HepG2 (cell line): ENCODE measurements at regions not wholly inside any gene's neighbourhood (a gene's known extent, or its start where the extent isn't known, plus 50 kb on each side); places are given as distances from the start of the nearest gene placed in this dataset.

ENCODE experiments used
- PHF8 ChIP-seq: sonication (generic); formaldehyde crosslinking; IDR thresholded peaks from 2 replicates; pipeline ENCODE4 v1.5.0; 2020; ENCODE audit warnings: missing genetic modification reagents
- RORA ChIP-seq: sonication (generic); formaldehyde crosslinking; IDR thresholded peaks from 2 replicates; pipeline ENCODE4 v1.5.0; 2020; ENCODE audit warnings: mild to moderate bottlenecking, missing genetic modification reagents, moderate library complexity
- TGIF2 ChIP-seq: IDR thresholded peaks from 2 replicates; pipeline ENCODE4 v1.6.1; 2016; ENCODE audit warnings: control low read depth, missing compliant biosample characterization
- ZFYVE20 ChIP-seq: sonication (generic); formaldehyde crosslinking; IDR thresholded peaks from 2 replicates; pipeline ENCODE4 v1.8.0; 2023; ENCODE audit warnings: low read depth, mild to moderate bottlenecking, moderate library complexity, missing genetic modification reagents, borderline replicate concordance
- ZKSCAN5 ChIP-seq: sonication (generic); formaldehyde crosslinking; IDR thresholded peaks from 2 replicates; pipeline ENCODE4 v1.5.1; 2020; ENCODE audit warnings: mild to moderate bottlenecking, missing genetic modification reagents
- ZNF468 ChIP-seq: sonication (generic); formaldehyde crosslinking; IDR thresholded peaks from 2 replicates; pipeline ENCODE4 v1.8.0; 2022; ENCODE audit warnings: mild to moderate bottlenecking, moderate library complexity, missing genetic modification reagents
- ZSCAN22 ChIP-seq: sonication (generic); formaldehyde crosslinking; IDR thresholded peaks from 2 replicates; pipeline ENCODE4 v1.4.0; 2020; ENCODE audit warnings: mild to moderate bottlenecking, missing genetic modification reagents
- TF ChIP-seq, protein P1 (sequence below): sonication (generic); formaldehyde crosslinking; conservative IDR thresholded peaks from 2 replicates; pipeline ENCODE4 v1.4.0; 2020; ENCODE audit warnings: missing genetic modification reagents
- TF ChIP-seq, protein P2 (sequence below): IDR thresholded peaks from 2 replicates; pipeline ENCODE4 v1.4.0; 2020; ENCODE audit warnings: mild to moderate bottlenecking, missing genetic modification reagents
- TF ChIP-seq, protein P3 (sequence below): sonication (generic); formaldehyde crosslinking; IDR thresholded peaks from 2 replicates; pipeline ENCODE4 v1.5.0; 2020; ENCODE audit warnings: missing genetic modification reagents
- TF ChIP-seq, protein P4 (sequence below): sonication (generic); formaldehyde crosslinking; IDR thresholded peaks from 2 replicates; pipeline ENCODE4 v1.4.0; 2020; ENCODE audit warnings: missing genetic modification reagents
- TF ChIP-seq, protein P5 (sequence below): sonication (generic); formaldehyde crosslinking; IDR thresholded peaks from 2 replicates; pipeline ENCODE4 v1.9.0; 2021; ENCODE audit warnings: missing genetic modification reagents, borderline replicate concordance
- TF ChIP-seq, protein P6 (sequence below): sonication (generic); formaldehyde crosslinking; IDR thresholded peaks from 2 replicates; pipeline ENCODE4 v1.9.0; 2022; ENCODE audit warnings: missing genetic modification reagents, mild to moderate bottlenecking, borderline replicate concordance

DNA sequence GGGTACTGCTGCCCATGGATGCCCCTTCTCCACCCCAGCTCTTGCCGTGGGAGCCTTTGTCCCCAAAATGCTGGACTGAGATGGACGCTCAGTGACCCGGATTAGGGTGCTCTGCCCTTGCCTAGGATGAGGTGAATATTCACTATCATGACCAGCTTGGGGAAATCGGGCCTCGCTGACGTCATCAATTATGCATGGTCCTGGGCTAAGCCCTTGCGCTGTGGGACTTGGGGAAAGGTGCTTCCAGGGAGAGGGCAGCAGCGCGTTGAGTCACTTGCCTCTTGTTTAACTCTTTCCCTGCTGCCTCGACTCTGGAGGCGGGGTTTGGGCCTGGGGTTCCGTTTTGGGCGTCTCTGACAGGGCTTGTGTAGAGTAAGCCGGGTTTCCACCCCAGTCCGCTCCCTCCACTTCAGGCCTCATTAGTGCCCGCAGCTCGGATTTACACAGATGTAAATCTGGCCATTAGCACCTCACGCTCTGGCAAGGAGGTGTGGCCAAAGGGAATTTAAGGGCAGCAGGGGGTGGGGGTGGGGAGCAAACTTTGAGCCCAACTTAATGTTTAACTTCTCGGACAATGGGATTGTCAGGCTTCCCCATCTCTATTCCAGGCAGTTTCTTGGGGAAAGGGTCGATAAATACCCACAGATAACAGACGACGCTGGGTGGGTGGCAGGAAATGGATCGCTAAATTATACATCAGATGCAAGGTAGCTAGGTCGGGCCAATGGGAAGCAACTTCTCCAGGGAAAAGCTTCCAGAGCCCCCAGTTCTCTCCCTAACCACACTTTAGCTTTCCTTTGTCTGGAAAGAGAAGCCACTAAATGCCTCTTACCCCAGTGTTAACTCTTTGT lies 51.3 kb upstream of the TCF7L2 start (continued):
- TF ChIP-seq, protein P1, sequence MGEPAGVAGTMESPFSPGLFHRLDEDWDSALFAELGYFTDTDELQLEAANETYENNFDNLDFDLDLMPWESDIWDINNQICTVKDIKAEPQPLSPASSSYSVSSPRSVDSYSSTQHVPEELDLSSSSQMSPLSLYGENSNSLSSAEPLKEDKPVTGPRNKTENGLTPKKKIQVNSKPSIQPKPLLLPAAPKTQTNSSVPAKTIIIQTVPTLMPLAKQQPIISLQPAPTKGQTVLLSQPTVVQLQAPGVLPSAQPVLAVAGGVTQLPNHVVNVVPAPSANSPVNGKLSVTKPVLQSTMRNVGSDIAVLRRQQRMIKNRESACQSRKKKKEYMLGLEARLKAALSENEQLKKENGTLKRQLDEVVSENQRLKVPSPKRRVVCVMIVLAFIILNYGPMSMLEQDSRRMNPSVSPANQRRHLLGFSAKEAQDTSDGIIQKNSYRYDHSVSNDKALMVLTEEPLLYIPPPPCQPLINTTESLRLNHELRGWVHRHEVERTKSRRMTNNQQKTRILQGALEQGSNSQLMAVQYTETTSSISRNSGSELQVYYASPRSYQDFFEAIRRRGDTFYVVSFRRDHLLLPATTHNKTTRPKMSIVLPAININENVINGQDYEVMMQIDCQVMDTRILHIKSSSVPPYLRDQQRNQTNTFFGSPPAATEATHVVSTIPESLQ (CRISPR knock-in tag): no peak
- TF ChIP-seq, protein P2, sequence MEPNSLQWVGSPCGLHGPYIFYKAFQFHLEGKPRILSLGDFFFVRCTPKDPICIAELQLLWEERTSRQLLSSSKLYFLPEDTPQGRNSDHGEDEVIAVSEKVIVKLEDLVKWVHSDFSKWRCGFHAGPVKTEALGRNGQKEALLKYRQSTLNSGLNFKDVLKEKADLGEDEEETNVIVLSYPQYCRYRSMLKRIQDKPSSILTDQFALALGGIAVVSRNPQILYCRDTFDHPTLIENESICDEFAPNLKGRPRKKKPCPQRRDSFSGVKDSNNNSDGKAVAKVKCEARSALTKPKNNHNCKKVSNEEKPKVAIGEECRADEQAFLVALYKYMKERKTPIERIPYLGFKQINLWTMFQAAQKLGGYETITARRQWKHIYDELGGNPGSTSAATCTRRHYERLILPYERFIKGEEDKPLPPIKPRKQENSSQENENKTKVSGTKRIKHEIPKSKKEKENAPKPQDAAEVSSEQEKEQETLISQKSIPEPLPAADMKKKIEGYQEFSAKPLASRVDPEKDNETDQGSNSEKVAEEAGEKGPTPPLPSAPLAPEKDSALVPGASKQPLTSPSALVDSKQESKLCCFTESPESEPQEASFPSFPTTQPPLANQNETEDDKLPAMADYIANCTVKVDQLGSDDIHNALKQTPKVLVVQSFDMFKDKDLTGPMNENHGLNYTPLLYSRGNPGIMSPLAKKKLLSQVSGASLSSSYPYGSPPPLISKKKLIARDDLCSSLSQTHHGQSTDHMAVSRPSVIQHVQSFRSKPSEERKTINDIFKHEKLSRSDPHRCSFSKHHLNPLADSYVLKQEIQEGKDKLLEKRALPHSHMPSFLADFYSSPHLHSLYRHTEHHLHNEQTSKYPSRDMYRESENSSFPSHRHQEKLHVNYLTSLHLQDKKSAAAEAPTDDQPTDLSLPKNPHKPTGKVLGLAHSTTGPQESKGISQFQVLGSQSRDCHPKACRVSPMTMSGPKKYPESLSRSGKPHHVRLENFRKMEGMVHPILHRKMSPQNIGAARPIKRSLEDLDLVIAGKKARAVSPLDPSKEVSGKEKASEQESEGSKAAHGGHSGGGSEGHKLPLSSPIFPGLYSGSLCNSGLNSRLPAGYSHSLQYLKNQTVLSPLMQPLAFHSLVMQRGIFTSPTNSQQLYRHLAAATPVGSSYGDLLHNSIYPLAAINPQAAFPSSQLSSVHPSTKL: peak; percentile 62
- TF ChIP-seq, protein P3, sequence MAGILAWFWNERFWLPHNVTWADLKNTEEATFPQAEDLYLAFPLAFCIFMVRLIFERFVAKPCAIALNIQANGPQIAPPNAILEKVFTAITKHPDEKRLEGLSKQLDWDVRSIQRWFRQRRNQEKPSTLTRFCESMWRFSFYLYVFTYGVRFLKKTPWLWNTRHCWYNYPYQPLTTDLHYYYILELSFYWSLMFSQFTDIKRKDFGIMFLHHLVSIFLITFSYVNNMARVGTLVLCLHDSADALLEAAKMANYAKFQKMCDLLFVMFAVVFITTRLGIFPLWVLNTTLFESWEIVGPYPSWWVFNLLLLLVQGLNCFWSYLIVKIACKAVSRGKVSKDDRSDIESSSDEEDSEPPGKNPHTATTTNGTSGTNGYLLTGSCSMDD (CRISPR knock-in tag): no peak
- TF ChIP-seq ZSCAN22 (CRISPR knock-in tag) (no peak), ZNF468 (CRISPR knock-in tag) (no peak), PHF8 (peak; percentile 48), TGIF2 (CRISPR knock-in tag) (no peak), RORA (CRISPR knock-in tag) (no peak), ZFYVE20 (CRISPR knock-in tag) (no peak), ZKSCAN5 (CRISPR knock-in tag) (no peak)
- TF ChIP-seq, protein P4, sequence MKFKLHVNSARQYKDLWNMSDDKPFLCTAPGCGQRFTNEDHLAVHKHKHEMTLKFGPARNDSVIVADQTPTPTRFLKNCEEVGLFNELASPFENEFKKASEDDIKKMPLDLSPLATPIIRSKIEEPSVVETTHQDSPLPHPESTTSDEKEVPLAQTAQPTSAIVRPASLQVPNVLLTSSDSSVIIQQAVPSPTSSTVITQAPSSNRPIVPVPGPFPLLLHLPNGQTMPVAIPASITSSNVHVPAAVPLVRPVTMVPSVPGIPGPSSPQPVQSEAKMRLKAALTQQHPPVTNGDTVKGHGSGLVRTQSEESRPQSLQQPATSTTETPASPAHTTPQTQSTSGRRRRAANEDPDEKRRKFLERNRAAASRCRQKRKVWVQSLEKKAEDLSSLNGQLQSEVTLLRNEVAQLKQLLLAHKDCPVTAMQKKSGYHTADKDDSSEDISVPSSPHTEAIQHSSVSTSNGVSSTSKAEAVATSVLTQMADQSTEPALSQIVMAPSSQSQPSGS (CRISPR knock-in tag): peak; percentile 94
- TF ChIP-seq, protein P5, sequence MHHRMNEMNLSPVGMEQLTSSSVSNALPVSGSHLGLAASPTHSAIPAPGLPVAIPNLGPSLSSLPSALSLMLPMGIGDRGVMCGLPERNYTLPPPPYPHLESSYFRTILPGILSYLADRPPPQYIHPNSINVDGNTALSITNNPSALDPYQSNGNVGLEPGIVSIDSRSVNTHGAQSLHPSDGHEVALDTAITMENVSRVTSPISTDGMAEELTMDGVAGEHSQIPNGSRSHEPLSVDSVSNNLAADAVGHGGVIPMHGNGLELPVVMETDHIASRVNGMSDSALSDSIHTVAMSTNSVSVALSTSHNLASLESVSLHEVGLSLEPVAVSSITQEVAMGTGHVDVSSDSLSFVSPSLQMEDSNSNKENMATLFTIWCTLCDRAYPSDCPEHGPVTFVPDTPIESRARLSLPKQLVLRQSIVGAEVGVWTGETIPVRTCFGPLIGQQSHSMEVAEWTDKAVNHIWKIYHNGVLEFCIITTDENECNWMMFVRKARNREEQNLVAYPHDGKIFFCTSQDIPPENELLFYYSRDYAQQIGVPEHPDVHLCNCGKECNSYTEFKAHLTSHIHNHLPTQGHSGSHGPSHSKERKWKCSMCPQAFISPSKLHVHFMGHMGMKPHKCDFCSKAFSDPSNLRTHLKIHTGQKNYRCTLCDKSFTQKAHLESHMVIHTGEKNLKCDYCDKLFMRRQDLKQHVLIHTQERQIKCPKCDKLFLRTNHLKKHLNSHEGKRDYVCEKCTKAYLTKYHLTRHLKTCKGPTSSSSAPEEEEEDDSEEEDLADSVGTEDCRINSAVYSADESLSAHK (CRISPR knock-in tag): no peak
- TF ChIP-seq, protein P6, sequence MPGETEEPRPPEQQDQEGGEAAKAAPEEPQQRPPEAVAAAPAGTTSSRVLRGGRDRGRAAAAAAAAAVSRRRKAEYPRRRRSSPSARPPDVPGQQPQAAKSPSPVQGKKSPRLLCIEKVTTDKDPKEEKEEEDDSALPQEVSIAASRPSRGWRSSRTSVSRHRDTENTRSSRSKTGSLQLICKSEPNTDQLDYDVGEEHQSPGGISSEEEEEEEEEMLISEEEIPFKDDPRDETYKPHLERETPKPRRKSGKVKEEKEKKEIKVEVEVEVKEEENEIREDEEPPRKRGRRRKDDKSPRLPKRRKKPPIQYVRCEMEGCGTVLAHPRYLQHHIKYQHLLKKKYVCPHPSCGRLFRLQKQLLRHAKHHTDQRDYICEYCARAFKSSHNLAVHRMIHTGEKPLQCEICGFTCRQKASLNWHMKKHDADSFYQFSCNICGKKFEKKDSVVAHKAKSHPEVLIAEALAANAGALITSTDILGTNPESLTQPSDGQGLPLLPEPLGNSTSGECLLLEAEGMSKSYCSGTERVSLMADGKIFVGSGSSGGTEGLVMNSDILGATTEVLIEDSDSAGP (CRISPR knock-in tag): peak; percentile 54
